OCI-LY7 (cell line): ENCODE measurements at regions not wholly inside any gene's neighbourhood (a gene's known extent, or its start where the extent isn't known, plus 50 kb on each side); places are given as distances from the start of the nearest gene placed in this dataset.
"Not testable (repeated sequence)": the region's sequence is repeated elsewhere in the genome, so short reads cannot be mapped to it uniquely, and the experiment has no call there.

Experiments used
- BruUV-seq: library from RNA; stranded (reverse); fragments of 400-500 nt; replicated peaks from 2 replicates; lab custom pipeline; 2021; lab: Mats Ljungman, UMichigan
- CTCF ChIA-PET: fragments of 300-600 bp; sonication (Branson Sonifier 250); formaldehyde crosslinking; loops from one replicate; lab custom pipeline; 2022; ENCODE audit warnings: antibody characterized with exemption; ENCODE audit not compliant: unreplicated experiment; lab: Charles Lee
- POLR2A ChIA-PET: fragments of 300-600 bp; sonication (Branson Sonifier 250); formaldehyde crosslinking; loops from one replicate; lab custom pipeline; 2022; ENCODE audit warnings: antibody characterized with exemption; lab: Charles Lee
- DNase-seq: peaks from one replicate; pipeline ENCODE4 v3.0.0-alpha.2; 2015; ENCODE audit warnings: low spot score
- H2AFZ ChIP-seq: fragments of 200-600 bp; sonication (generic), shearing (Covaris generic); 2 replicates; pipeline ENCODE4 v1.6.1; 2014; ENCODE audit warnings: mild to moderate bottlenecking, antibody characterized with exemption, low read length, moderate library complexity
- H3K27ac ChIP-seq: fragments of 200-600 bp; sonication (generic); 2 replicates; pipeline ENCODE4 v1.5.1; 2014; ENCODE audit warnings: mixed run types, low read depth, mild to moderate bottlenecking, moderate library complexity, low read length, inconsistent platforms; ENCODE audit not compliant: poor library complexity, severe bottlenecking
- H3K36me3 ChIP-seq: fragments of 200-600 bp; sonication (generic); 2 replicates; pipeline ENCODE4 v1.6.1; 2014; ENCODE audit warnings: mild to moderate bottlenecking, antibody characterized with exemption, low read length, moderate library complexity, mixed read lengths; ENCODE audit not compliant: insufficient read depth
- H3K4me1 ChIP-seq: fragments of 200-600 bp; sonication (generic); 2 replicates; pipeline ENCODE4 v1.5.1; 2014; ENCODE audit warnings: mild to moderate bottlenecking, low read length; ENCODE audit not compliant: insufficient read depth, poor library complexity, severe bottlenecking
- H3K4me2 ChIP-seq: fragments of 200-600 bp; sonication (generic); 2 replicates; pipeline ENCODE4 v1.6.1; 2014; ENCODE audit warnings: mild to moderate bottlenecking, low read length
- H3K4me3 ChIP-seq: fragments of 200-600 bp; sonication (generic); 2 replicates; pipeline ENCODE4 v1.5.1; 2014; ENCODE audit warnings: mild to moderate bottlenecking, low read depth, low read length; ENCODE audit not compliant: poor library complexity, severe bottlenecking
- H3K79me2 ChIP-seq: fragments of 200-600 bp; sonication (generic); 2 replicates; pipeline ENCODE4 v1.6.1; 2016; ENCODE audit warnings: low read depth, mild to moderate bottlenecking, low read length, moderate library complexity, mixed read lengths; ENCODE audit not compliant: insufficient read depth
- H3K9me2 ChIP-seq: fragments of 200-600 bp; sonication (generic); 2 replicates; pipeline ENCODE4 v1.6.1; 2016; ENCODE audit warnings: mild to moderate bottlenecking, low read length, mixed read lengths; ENCODE audit not compliant: insufficient read depth
- H3K9me3 ChIP-seq: fragments of 200-600 bp; sonication (generic); 2 replicates; pipeline ENCODE4 v1.6.1; 2014; ENCODE audit warnings: mild to moderate bottlenecking, mixed run types, low read length, mixed read lengths
- H4K20me1 ChIP-seq: fragments of 200-600 bp; sonication (generic); 2 replicates; pipeline ENCODE4 v1.6.1; 2014; ENCODE audit warnings: mild to moderate bottlenecking, antibody characterized with exemption, low read length, moderate library complexity, mixed read lengths; ENCODE audit not compliant: insufficient read depth
- EZH2phosphoT487 ChIP-seq: fragments of 200-600 bp; sonication (generic); IDR thresholded peaks from 2 replicates; pipeline ENCODE4 v1.6.1; 2018; ENCODE audit warnings: low read depth, borderline replicate concordance, mild to moderate bottlenecking, mixed run types, antibody characterized with exemption, low read length, moderate library complexity, mixed read lengths
- intact Hi-C: fragments of 100-400 bp; cut with micrococcal nuclease; formaldehyde crosslinking; loops from one replicate; pipeline ENCODE4 v1.10.0; 2022; ENCODE audit not compliant: unreplicated experiment
- TF ChIP-seq, protein P1 (sequence below): fragments of 200-600 bp; sonication (generic); conservative IDR thresholded peaks from 2 replicates; pipeline ENCODE4 v1.5.1; 2014; ENCODE audit warnings: mild to moderate bottlenecking, antibody characterized with exemption, low read length, moderate library complexity, mixed read lengths

DNA sequence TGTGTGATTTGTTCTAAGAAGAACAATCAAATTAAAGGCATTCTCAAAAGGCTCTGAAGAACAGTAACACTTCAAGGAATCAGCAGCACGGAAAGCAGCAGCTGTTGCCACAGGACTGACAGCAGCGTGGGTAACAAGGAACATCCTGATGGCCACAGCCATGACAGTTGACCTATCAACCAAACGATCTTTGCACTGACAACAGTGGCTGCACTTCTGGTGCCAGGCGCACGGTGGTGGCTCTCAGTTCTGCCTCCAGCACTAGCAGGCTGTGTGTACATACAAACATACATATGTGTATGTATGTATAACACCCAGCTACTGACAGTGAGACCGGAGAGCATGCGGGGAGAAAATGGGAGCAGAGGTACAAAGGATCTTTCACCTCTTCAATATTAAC, 114.1 kb downstream of the ZFAND4 start:
- peaks cover 3% of the 10 kb centered on the region; the same call in 1 of the 2 replicates for H3K36me3 ChIP-seq

DNA sequence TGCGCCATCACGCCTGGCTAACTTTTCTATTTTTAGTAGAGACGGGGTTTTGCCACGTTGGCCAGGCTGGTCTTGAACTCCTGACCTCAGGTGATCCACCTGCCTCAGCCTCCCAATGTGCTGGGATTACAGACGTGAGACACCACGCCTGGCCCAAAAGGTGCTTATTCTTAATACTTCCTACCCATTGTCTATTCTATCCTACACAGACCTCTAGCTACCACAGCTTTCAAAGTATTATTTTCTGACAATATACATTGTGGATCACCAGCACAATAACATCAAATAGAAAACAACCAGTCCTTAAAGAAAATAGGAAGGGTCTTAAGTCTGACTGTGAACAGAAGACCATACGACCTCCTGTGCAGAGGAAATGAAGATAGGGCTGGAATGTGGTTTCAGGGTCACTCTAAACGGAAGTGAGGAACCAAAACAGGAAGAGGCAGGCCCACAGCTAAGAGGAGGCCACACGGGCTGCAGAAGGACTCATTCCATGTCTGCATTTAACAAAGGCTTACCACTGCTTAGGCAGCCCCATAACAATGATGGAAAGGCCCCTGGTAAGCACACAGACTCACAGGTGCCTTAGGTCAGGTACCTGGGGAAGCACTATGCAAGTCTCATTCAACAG, 115.2 kb downstream of the ZFAND4 start:
- Histone ChIP-seq H3K9me2 (no peaks in the 10 kb centered on the region), H2AFZ (peak overlapping the region; percentile 86), H3K4me1 (peaks cover 20% of the 10 kb centered on the region), H4K20me1 (no peaks in the 10 kb centered on the region), H3K4me2 (peak overlapping the region; percentile 64), H3K9me3 (no peaks in the 10 kb centered on the region; the same call in 1 of the 2 replicates), H3K4me3 (peak overlapping the region; percentile 31), H3K79me2 (peaks cover 4% of the 10 kb centered on the region; the same call in 1 of the 2 replicates), H3K27ac (peak overlapping the region; percentile 66), H3K36me3 (peaks cover 3% of the 10 kb centered on the region; the same call in 1 of the 2 replicates)
- CTCF ChIA-PET, result no interaction called here
- POLR2A ChIA-PET, result interaction anchor here (0.6 to 0.9 kb wide), 7 partner anchors 9 to 114 kb away, joined by 3 to 5 read pairs (median 3); no protein-coding TSS in a partner anchor
- intact Hi-C loops, result no loop called here
- TF ChIP-seq, protein P1, sequence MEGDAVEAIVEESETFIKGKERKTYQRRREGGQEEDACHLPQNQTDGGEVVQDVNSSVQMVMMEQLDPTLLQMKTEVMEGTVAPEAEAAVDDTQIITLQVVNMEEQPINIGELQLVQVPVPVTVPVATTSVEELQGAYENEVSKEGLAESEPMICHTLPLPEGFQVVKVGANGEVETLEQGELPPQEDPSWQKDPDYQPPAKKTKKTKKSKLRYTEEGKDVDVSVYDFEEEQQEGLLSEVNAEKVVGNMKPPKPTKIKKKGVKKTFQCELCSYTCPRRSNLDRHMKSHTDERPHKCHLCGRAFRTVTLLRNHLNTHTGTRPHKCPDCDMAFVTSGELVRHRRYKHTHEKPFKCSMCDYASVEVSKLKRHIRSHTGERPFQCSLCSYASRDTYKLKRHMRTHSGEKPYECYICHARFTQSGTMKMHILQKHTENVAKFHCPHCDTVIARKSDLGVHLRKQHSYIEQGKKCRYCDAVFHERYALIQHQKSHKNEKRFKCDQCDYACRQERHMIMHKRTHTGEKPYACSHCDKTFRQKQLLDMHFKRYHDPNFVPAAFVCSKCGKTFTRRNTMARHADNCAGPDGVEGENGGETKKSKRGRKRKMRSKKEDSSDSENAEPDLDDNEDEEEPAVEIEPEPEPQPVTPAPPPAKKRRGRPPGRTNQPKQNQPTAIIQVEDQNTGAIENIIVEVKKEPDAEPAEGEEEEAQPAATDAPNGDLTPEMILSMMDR, result no peak
- no peak for TF ChIP-seq EZH2phosphoT487
- no TSS peak for BruUV-seq
- peak; percentile 63 for DNase-seq

More for the DNA sequence above, 114.1 kb downstream of the ZFAND4 start:
- intact Hi-C loops, result no loop called here
- no peak for TF ChIP-seq EZH2phosphoT487
- TF ChIP-seq, protein P1, result no peak
- CTCF ChIA-PET, result no interaction called here
- Histone ChIP-seq H3K27ac (peak overlapping the region; percentile 66), H2AFZ (0 out of 2 replicates have a peak overlapping the region, but pooled peaks have one; percentile 86), H3K79me2 (peaks cover 4% of the 10 kb centered on the region; the same call in 1 of the 2 replicates), H3K4me3 (no peak overlapping the region), H4K20me1 (no peaks in the 10 kb centered on the region), H3K9me2 (no peaks in the 10 kb centered on the region), H3K4me2 (no peak overlapping the region), H3K9me3 (no peaks in the 10 kb centered on the region; the same call in 1 of the 2 replicates), H3K4me1 (peaks cover 20% of the 10 kb centered on the region)
- DNase-seq, result no peak
- POLR2A ChIA-PET, result interaction anchor here (0.6 kb wide), 1 partner anchor 12 kb away, joined by 3 read pairs; no protein-coding TSS in a partner anchor
- no TSS peak for BruUV-seq

DNA sequence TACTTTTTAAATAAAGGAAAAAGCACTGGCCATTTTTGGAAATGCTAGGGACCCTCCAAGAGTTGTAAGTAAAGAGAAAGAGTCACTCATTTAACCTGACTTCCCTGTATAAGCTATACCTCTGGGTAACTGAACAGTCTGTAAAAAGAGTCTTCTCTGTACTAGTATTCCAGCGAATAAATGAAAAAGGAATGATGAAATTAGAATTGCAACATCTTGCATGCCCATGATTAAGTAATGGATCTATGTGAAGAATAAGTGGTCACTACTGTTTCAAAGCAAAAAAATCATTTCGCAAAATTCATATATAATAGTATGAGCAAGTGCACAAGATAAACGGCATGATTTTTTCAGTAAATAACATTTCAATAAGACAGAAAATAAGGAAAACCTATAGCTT, 116.8 kb downstream of the ZFAND4 start:
- H3K4me1 ChIP-seq, result peaks cover 20% of the 10 kb centered on the region
- peaks cover 3% of the 10 kb centered on the region; the same call in 1 of the 2 replicates for H3K36me3 ChIP-seq
- no peaks in the 10 kb centered on the region for H3K9me2 ChIP-seq
- DNase-seq, result no peak
- H3K4me3 ChIP-seq, result no peak overlapping the region
- H4K20me1 ChIP-seq, result no peaks in the 10 kb centered on the region
- TF ChIP-seq, protein P1, result no peak
- TF ChIP-seq EZH2phosphoT487, result no peak
- H3K27ac ChIP-seq, result no peak overlapping the region
- no peak overlapping the region for H3K4me2 ChIP-seq
- H3K9me3 ChIP-seq, result no peaks in the 10 kb centered on the region; the same call in 1 of the 2 replicates
- intact Hi-C loops, result no loop called here
- H3K79me2 ChIP-seq, result peaks cover 4% of the 10 kb centered on the region; the same call in 1 of the 2 replicates
- no TSS peak for BruUV-seq
- no peak overlapping the region for H2AFZ ChIP-seq
- CTCF ChIA-PET, result no interaction called here
- POLR2A ChIA-PET, result interaction anchor here (0.7 kb wide), 1 partner anchor 20 kb away, joined by 4 read pairs; no protein-coding TSS in a partner anchor

DNA sequence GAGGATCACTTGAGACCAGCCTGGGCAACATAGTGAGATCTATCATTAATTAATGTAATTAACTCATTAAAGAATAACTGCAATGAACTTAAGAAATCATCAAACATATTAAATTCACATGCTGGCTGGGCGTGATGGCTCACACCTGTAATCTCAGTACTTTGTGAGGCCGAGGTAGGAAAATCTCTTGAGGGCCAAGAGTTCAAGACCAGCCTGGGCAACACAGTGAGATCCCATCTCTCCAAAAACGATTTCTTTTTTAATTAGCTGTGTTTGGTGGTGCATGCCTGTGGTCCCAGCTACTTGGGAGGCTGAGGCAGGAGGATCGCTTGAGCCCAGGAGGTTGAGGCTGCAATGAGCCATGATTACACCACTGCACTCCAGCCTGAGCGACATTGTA, 117.2 kb downstream of the ZFAND4 start:
- intact Hi-C loops, CTCF ChIA-PET, DNase-seq, H3K9me3 ChIP-seq, H2AFZ ChIP-seq, H3K4me2 ChIP-seq, H3K79me2 ChIP-seq, BruUV-seq, H3K36me3 ChIP-seq, H3K27ac ChIP-seq, H3K9me2 ChIP-seq, H3K4me3 ChIP-seq, H4K20me1 ChIP-seq: not testable (repeated sequence)
- H3K4me1 ChIP-seq, result peaks cover 20% of the 10 kb centered on the region
- POLR2A ChIA-PET, result interaction anchor here (0.7 kb wide), 1 partner anchor 20 kb away, joined by 4 read pairs; no protein-coding TSS in a partner anchor
